ENCODE measurements at regions not wholly inside any gene's neighbourhood (a gene's known extent, or its start where the extent isn't known, plus 50 kb on each side); places are given as distances from the start of the nearest gene placed in this dataset.

GRCh38 chr14:101072945-101073597, 169.5 kb upstream of the RTL1 start:
- TF ChIP-seq CTCF (IDR thresholded peaks at IDR 0.05; ENCODE audit: low read depth, low read length, missing control alignments), result no peak
- in situ Hi-C loops (cut with HindIII; ENCODE audit: low pct_ligation_motif_present, low sequenced_read_pairs), result no loop called here
- H3K27ac ChIP-seq, result peak overlapping the region; percentile 66
- no peaks in the 10 kb centered on the region for H3K27me3 ChIP-seq (replicated peaks)
- peaks cover 11% of the 10 kb centered on the region for H3K36me3 ChIP-seq (replicated peaks)
- DNase-seq, result peak; percentile 98
- H3K4me3 ChIP-seq (ENCODE audit: low read depth, low read length), result no peak overlapping the region

GRCh38 chr14:101073598-101073965, 170.1 kb upstream of the RTL1 start:
- Histone ChIP-seq H3K27me3 (replicated peaks) (no peaks in the 10 kb centered on the region), H3K4me3 (ENCODE audit: low read depth, low read length) (no peak overlapping the region), H3K36me3 (replicated peaks) (peaks cover 11% of the 10 kb centered on the region), H3K27ac (peak overlapping the region; percentile 26)
- no peak for DNase-seq
- TF ChIP-seq CTCF (IDR thresholded peaks at IDR 0.05; ENCODE audit: low read depth, low read length, missing control alignments), result no peak
- in situ Hi-C loops (cut with HindIII; ENCODE audit: low pct_ligation_motif_present, low sequenced_read_pairs), result no loop called here

GRCh38 chr14:101074196-101075024, 170.9 kb upstream of the RTL1 start:
- in situ Hi-C loops (cut with HindIII; ENCODE audit: low pct_ligation_motif_present, low sequenced_read_pairs), result no loop called here
- no peak for DNase-seq
- no peak for TF ChIP-seq CTCF (IDR thresholded peaks at IDR 0.05; ENCODE audit: low read depth, low read length, missing control alignments)
- Histone ChIP-seq H3K36me3 (replicated peaks) (peaks cover 6% of the 10 kb centered on the region), H3K27me3 (replicated peaks) (no peaks in the 10 kb centered on the region), H3K4me3 (ENCODE audit: low read depth, low read length) (no peak overlapping the region), H3K27ac (no peak overlapping the region)

- H3K27me3 ChIP-seq (replicated peaks), result no peaks in the 10 kb centered on the region
- no peak for TF ChIP-seq CTCF (IDR thresholded peaks at IDR 0.05; ENCODE audit: low read depth, low read length, missing control alignments)
- no peak overlapping the region for H3K4me3 ChIP-seq (ENCODE audit: low read depth, low read length)
- H3K27ac ChIP-seq, result no peak overlapping the region
- no peak for DNase-seq
- in situ Hi-C loops (cut with HindIII; ENCODE audit: low pct_ligation_motif_present, low sequenced_read_pairs), result no loop called here
- peaks cover 2% of the 10 kb centered on the region for H3K36me3 ChIP-seq (replicated peaks)
Measured at GRCh38 chr14:101075025-101075800, 171.7 kb upstream of the RTL1 start.

- no peak for DNase-seq
- no peak for TF ChIP-seq CTCF (IDR thresholded peaks at IDR 0.05; ENCODE audit: low read depth, low read length, missing control alignments)
- Histone ChIP-seq H3K27me3 (replicated peaks) (no peaks in the 10 kb centered on the region), H3K27ac (no peak overlapping the region), H3K4me3 (ENCODE audit: low read depth, low read length) (no peak overlapping the region), H3K36me3 (replicated peaks) (peaks cover under 1% of the 10 kb centered on the region)
- in situ Hi-C loops (cut with HindIII; ENCODE audit: low pct_ligation_motif_present, low sequenced_read_pairs), result no loop called here
Measured at GRCh38 chr14:101075801-101076413, 172.4 kb upstream of the RTL1 start.

Data from brain microvascular endothelial cell (primary cell).